ENCODE measurements at regions not wholly inside any gene's neighbourhood (a gene's known extent, or its start where the extent isn't known, plus 50 kb on each side); places are given as distances from the start of the nearest gene placed in this dataset.

GRCh38 chr13:110806636-110807035 is 93.1 kb downstream of the ING1 start:
- no peak for TF ChIP-seq CTCF (IDR thresholded peaks at IDR 0.05)
- no peak for TF ChIP-seq POLR2AphosphoS5 (IDR thresholded peaks at IDR 0.05)
- no peak for TF ChIP-seq POLR2A (IDR thresholded peaks at IDR 0.05; ENCODE audit: low read depth)

All from esophagus muscularis mucosa (tissue), 3 donors.